T follicular helper cell (primary cell): ENCODE measurements at regions not wholly inside any gene's neighbourhood (a gene's known extent, or its start where the extent isn't known, plus 50 kb on each side); places are given as distances from the start of the nearest gene placed in this dataset.
"Not testable (repeated sequence)": the region's sequence is repeated elsewhere in the genome, so short reads cannot be mapped to it uniquely, and the experiment has no call there.

ENCODE experiments used
- DNase-seq: peaks from one replicate; pipeline ENCODE4 v3.0.0-alpha.2; 2020; ENCODE audit warnings: low read depth

DNA sequence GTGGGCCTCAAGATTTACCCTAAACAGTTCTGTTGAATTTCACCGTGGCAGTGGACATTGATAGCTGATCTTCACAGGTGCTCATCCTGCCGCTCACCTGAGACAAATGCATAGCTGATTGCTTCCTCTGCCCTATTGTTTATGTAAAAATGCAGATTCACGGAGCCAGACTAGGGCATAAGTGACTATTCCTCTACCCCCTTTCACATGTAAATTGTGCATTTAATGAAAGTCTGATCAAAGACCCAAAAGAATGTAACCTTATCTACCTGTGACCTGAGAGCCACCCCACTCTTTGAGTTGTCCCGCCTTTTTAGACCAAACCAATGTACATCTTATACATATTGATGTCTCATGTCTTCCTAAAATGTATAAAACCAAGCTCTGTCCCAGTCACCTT is 312.4 kb upstream of the CDH5 start:
- no peak for DNase-seq

DNA sequence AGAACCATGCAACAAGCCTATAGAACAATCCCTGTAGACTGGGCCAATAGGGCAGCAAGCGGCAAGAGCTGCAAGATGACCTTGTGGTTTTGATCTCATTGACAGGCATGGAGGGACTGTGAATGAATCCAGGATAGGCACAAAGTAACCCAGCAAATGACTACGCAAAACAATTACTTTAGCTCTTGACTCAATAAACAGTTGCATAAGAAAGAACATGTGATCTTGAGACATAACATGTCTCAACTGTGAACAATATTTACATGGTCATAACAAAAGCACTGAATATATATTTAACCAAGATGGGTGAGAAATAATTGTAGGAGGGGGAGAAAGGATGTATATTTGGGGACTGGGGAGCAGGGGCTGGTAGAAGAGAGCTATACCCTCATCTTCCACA is 313.7 kb upstream of the CDH5 start:
- no peak for DNase-seq

DNA sequence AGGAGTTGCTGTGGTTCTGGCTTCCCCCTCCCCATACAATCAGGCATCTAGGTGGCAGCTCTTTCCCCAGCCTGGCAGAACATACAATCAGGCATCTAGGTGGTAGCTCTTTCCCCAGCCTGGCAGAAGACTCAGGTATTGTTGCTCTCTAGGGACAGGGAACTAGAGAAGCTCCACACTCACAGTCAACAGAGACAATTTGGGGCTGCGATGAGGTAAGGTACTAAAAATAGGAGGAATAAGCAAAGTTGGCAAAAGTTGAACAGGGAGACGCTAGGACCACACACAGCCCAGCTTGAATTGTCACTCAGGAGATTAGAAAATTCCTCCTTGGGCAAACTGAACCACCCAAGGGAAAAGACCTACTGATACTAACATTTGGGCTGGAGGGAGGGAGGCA is 315.5 kb upstream of the CDH5 start:
- DNase-seq, result no peak

DNA sequence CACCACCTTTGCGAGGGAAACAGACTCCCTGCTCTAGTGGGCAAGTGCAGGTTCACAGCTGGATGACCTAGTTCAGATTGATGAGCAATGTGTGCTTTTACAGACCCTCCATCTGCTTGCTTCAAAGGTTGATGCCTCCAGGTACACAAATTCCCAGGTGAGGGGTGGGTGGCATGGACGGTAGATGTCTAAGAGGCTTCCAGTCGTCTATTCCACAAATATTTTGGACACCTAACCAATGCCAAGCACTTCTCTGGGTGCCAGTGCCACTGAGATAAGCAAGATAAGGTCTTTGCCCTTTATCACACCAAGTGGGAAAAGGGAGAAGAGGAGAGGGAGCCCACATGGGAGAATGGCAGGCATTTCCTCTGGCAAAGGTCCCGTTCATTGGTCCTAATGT is 316.6 kb upstream of the CDH5 start:
- DNase-seq, result no peak

DNA sequence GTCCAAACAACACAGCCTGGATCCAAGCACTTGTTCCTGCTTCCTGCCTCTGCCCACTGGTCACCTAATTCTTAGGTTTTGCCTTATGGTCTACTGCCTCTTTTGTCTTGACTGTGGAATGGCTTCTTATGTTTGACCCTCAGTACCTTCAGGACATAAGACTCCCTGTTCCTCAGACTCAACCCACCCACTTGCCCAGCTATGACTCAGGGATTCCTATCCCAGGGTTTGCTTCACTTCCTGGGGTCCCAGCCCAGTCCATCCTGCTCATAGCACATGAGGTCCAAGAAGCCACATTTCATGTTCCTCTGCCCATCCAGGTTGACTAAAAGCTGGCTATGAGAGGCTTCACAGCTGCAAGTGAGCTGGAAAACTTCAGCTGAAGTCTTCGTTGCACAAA is 320.9 kb upstream of the CDH5 start:
- DNase-seq, result no peak

DNA sequence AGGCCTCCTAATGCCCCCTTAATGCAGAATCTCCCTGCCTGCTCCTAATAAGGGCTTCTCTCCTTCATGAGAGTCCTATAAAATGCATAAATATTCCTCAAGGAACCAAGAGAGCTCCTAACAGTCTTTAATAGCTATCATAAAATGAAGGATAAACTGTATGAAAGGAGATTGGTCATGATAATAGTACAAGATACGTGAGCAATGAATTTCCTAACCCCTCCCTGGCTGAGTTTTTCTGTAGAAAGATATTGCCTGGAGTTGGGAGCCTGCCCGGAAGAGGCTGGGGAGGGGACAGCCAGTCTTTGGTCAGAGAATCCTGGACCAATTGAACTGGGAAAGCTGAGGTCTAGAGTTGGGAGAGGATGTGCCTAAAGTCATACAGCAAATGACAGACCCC is 321.9 kb upstream of the CDH5 start:
- no peak for DNase-seq

DNA sequence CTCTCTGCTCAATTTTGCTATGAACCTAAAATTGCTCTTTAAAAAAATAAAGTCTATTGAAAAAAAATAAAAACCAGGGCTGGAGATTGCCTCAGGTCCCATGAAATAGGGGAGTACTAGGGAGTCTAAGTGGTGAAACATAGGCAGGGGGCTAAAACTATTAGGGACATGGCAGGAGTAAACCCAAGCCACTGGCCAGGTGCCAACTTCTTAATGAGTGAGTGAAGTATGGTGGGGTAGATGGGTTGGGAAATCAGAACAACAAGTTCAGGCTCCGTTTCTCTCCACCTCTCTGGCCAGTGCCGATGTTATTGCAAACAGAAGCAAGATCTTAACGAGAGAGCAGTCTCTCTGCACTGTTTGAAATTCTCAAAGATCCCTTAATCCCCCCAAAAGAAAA is 322.4 kb upstream of the CDH5 start:
- no peak for DNase-seq

DNA sequence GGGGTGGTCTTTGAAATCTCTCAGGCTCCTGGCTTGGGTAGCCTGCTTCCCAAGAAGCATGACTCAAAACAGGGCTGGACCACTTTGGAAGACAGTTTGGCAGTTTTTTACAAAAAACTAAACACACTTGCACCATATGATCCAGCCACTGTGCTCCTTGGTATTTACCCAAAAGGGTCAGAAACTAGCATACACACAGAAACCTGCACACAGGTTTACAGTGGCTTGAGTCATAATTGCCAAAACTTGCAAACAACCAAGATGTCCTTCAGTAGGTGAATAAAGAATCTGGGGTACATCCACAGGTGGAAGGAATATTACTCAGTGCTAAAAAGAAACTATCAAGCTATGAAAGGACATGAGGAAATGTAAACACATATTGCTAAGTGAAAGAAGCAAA is 323.2 kb upstream of the CDH5 start:
- no peak for DNase-seq

DNA sequence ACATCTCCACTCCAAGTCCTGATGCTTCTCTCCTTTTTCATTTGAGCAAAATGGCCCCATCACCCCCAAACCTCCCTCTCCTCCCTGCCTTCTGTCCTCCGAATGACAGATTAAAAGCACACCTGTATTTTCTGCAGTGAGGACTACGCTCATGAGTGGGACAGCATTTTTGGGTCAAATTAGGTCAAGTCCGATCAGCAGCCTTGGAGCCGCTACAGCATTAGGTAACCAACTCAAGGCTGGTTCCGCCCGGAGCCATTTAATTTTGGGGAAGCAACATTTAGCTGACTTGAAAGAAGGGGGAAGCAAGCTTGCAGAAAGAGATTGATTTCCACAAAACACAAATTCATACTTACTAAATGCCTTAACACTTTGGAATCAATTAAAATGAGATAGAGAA is 324.1 kb upstream of the CDH5 start:
- DNase-seq, result no peak

DNA sequence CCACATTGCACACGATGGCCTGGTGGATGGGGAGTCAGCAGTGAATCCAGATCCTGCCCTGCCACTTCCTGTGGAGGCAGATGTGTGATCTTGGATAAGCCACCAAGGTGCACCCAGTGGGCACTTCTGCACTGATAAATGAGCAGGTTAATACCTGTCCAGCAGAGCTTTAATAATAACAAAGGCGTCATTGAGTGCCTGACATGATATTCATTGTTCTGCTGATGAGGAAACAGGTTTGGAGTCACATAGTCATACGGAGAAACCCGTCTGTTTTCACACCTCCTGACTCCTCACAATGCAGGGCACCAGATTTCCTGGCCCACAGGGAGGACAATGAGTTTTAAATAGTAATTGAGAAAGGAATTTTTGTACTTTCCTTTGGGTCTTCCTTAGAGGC is 324.6 kb upstream of the CDH5 start:
- no peak for DNase-seq

DNA sequence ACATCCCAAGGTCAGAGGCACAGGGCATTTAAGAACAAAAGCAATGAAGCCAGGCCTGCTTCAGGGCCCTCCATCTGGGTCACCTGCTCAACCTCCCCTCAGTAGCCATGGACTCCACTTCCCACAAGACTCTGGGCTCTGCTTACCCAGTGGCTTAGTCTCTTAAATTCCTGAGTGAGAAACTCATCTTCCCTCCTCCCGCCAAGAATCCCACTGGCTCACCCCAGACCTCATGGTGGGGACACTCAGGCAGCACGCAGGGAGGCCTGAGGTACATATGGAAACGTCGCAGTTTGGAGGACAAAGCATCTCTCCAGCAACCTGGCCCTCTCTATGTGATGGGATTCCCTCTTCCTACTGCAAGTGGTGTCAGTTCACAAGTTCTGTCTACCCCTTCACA is 326.7 kb upstream of the CDH5 start:
- DNase-seq, result no peak

DNA sequence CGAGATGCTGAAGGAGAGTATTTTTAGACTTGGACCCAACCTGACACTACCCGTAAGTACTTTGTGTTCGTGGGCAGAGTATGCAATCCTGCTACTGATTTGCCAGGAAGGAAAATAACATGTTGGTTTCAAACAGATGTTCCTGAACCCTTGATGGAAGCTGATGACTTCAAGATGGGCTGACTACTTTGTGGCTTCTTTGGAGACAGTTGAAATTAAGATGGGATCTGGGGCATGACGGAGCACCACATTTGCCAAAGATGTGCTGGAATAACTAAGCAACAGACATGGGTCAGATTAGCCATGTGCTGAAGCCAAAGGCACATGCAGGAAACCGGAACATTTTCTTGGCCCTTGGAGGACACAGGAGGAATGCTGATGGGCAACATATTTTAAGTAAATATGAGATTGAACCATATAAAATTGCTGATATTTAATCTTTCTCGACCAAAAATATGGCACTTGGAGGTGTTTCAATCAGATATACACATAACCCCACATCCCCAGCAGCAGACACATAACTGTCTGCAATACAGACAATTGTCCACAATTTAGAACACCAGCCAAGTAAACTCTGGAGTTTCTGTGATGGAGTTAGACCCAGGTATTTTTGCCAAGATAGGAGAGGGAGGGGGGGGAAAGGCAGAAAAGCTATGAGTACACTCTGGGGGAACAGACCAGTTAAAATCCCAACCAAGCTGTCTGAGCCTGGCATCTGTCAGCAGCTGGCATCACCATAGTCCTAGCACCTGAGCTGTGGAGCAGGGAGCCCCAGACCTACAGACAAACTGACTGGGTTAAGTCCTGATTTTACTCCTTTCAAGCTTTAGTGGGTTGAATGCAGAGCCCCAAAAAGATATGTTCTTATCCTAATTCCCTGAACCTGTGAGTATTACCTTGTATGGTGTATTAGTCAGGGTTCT is 329.4 kb upstream of the CDH5 start:
- no peak for DNase-seq

DNA sequence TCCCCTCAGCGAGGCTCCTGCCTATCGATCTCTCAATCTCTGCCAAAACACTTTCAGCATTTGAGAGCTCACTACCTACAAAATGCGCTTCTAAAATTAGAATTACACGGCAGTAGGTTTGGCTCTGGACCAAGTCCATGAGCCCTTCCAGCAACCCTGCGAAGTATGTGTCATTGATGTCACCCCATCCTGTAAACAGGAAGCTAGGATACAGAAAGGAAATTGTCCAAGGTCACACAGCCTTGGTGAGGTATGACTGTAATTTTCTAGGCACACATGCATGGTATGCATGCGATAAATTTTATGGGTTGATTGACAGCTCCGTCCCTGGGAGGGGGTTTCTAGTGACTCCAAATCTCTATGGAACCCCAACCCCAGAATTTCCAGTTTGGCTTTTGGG is 330.3 kb upstream of the CDH5 start:
- DNase-seq, result no peak

DNA sequence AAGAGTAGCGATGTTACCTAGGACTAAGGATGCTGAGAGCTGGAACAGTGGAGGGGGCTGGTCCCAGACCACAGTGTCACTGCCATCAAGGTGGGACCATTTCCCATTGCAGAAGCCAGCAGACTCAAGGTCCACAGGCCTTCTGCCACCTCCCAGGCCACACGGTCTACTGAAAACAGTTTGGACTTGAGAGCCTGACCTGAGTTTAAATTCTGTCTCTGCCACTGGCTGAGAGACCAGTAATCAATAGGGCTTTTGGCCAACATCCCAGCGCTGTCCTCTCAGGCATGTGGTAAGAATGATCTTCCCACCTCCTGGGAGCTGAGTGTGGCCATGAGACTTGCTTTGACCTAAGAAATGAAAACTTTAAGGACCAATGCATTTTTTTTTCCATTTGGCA is 331.4 kb upstream of the CDH5 start:
- no peak for DNase-seq

DNA sequence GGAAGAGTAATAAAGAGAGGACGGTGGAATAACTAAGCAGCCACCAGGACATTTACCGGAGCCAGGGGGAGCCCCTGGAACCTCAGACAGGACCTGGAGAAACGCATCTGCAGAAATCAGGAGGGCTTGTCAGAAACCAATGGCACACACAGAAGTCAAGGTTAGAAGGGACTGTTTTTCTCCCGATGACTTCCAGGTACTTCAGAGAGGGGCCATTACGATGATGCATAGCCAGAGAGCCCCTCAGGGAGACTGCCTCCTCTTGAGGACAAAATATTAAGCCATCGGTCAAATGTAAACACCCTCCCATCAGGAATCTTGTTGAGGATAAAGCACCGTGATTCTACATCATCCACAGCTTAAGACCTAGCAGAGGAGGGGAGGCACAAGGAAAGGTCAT is 333.6 kb upstream of the CDH5 start:
- DNase-seq, result no peak

DNA sequence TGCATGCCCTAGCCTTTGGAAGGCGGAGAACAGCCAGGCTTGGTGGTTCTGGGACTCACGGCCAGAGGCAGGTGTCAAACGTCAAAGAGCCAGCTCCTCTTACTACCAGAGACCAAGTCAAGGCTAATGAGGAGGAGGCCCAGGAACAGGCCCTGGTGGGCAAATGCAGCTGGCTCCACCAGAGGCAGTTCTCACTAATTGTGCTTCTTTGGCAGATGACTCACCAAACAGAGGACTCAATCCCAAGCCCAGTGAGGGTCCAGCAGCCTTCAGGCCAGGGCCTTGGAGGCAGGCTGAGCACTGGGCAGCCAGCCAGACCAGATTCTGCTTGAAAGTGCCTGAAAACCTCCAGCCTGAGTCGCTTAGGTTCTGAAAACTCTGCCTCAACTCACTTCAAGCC is 336.5 kb upstream of the CDH5 start:
- DNase-seq, result no peak

DNA sequence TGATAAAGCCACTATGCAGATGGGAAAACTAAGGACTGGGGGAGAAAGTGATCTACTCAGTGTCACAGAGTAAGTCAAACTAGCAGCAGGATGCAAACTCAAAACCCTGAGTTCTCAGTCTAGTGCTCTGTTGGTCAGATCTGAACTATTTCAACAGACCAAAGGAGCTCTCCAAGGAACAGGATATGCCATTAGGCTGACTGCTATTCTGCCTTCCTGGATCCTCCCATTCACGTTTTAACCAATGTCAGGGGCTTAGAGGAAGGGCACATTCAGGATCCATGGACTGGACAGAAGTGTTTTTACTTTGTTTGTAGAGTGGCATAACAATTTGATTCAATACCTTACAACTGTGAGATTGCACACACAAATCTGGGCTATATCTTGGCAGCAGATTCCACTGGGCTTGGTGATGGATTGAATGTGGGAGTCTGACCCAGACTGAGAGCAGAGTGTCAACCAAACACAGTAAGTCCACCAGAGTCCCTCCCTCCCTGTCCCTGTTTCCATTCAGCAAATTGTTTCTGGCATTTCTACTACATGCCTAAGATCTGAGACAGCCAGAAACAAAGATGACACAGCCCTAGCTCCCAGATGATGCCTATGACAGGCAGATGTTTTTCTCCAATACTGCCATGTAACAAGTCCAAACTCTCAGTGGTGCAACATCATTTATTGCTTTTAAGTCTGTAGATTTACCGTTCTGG is 337.8 kb upstream of the CDH5 start:
- DNase-seq, result no peak

DNA sequence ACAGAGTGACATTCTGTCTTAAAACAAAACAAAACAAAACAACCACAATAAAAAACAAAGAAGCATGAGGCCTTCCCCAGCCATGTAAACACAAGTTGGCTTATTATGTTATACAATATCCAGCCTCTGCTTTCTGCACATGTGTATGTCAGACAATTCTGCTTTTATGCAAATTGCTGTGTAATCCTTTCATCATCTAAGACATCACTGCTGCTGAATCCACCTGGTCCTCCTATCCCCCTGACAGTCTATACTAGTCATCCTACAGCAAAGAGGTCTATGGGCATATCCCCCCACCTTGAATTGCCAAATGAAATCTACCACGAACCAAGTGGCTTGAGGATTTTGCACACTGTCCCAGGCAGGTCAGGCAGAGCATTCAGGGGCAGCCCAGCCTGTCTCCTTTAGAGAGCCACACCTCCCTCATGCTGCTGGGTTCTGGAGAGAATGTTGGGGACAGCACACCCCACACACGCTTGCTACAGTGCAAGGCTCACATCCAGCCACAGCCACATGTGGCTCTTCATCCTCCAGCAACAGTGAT is 339.6 kb upstream of the CDH5 start:
- no peak for DNase-seq

DNA sequence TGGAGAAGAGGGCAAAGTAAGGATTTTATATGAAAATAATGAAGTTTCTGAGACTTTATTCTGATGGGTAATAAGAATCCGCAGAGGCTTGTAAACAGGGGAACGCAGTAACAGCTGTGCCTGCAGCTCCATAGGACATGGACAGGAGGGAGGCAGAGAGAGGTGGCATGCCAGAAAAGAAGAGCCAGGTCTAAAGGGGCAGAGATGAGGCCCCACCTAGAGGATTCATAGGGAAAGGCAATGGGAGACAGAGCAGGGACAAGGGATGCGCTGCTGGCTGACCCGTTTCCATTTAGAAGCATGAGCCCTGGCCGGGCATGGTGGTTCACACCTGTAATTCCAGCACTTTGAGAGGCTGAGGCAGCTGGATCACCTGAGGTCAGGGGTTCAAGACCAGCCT is 340.3 kb upstream of the CDH5 start:
- no peak for DNase-seq

DNA sequence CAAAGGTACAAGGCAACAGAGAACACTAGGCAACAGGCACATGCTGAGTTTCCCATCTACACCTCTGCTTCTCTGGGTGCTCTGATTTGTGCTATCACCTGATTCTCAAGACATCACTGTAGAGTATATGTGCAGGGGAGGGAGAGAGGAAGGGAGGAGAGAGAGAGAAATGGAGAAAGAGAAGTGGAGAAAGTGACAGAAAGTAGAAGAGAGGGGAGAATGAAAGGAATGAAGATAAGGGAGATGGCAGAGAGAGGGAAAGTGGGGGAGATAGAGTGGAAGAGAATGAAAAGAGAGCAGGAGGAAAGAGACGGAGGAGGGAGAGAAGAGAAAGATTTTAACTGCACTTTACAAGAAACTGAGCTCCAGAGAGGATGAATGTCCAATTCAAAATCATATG is 340.7 kb upstream of the CDH5 start:
- DNase-seq, result no peak

DNA sequence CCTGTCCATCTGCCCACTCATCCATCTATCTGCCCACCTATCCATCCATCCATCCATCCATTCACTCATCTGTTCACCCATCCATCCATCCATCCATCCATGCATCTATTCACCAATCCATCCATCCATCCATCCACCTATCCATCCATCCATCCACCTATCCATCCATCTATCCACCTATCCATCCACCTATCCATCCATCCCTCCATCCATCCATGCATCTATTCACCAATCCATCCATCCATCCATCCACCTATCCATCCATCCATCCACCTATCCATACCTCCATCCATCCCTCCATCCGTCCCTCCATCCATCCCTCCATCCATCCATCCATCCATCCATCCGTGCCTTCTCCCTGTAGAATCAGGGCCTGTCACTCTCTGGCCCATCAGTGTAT is 341.9 kb upstream of the CDH5 start:
- DNase-seq, result not testable (repeated sequence)

DNA sequence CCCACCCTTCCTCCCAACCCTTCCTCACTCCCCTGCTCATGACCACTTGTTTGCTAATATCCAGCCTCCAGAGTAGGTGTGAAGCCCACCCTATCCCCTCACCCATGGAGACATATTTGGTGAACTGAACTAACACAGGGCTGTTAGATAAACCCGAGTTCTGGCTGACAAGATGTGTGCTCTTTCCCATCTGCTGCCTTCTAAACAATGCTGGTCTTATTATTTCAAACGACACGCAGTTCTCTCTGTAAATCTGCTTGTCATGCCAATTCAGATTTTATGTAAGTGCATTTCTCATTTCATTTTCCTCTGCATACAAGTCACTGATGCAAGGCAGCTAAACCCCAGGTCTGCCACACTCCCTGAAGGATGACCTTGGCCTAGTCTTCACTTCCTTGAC is 343.0 kb upstream of the CDH5 start:
- no peak for DNase-seq

DNA sequence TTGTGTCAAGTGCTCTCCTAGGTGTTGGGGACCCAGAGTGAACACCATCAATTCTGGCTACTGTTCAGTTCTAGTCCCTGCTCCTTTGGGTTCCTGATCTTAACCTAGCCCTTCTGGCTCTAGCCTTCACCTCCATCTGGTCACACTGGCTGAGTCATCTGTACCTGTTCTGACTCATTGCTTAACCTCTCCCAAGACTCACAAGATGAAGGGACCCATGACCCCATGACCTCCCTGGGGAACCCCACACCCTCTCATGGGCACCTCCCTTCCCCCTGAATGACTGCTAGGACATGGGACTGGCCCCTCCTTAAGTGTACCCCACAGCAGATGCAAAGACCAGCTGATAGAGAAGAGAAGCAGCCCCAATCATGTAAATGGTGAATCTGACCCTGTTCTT is 345.8 kb upstream of the CDH5 start:
- no peak for DNase-seq
